ENCODE measurements at regions not wholly inside any gene's neighbourhood (a gene's known extent, or its start where the extent isn't known, plus 50 kb on each side); places are given as distances from the start of the nearest gene placed in this dataset.

DNA sequence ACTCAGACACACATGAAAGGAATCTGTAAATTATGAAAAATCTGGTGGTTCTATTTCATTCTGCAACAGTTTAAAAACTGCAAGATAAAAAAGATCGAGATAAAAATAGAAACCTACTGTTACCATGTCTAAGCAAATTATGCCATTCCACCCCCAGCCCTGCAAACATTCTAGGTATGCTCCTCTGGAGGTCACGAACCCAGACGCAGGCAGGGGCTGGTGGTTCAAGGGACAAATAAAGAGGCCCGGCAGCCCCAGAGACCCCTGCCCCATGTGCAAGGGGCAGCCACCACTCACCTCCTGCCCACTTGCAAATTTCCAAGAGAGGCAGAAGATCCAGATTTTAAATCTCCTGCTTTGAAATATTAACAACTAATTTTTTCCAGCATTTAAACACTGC, 210.5 kb downstream of the ANAPC1 start:
- no peak overlapping the region for H4K8ac ChIP-seq (ENCODE audit: extremely low read depth, insufficient read depth, low read length)
- H2BK20ac ChIP-seq (ENCODE audit: low read length) = no peak overlapping the region
- DNase-seq (ENCODE audit: low read depth in 1 of 2, low spot score in 2 of 2) (no peak), FAIRE-seq (no peak)
- peaks cover 0 to 2% (median 0%) of the 10 kb centered on the region in 4 experiments; a peak in 3 of 7 replicates for H3K4me1 ChIP-seq (replicated peaks in 1 of 4; ENCODE audit: control insufficient read depth in 3 of 4, insufficient read depth in 4 of 4, low read length in 3 of 4)
- WGBS, 2 experiments (ENCODE audit: extremely low coverage in 1 of 2, insufficient coverage in 1 of 2, insufficient read length in 1 of 2, insufficient replicate concordance in 2 of 2, low coverage in 1 of 2, low lambda C conversion rate in 2 of 2, missing lambda C conversion rate in 1 of 2) = 87% methylated on average over 4 of the region's 4 CpGs; no CpG with 5 or more reads in 1 of the 2 experiments
- H2BK15ac ChIP-seq (ENCODE audit: low read length) = no peak overlapping the region
- no peak overlapping the region for H2BK5ac ChIP-seq (ENCODE audit: low read depth, low read length)
- no peak overlapping the region for H3K4me3 ChIP-seq (ENCODE audit: extremely low read depth in 1 of 4, insufficient read depth in 2 of 4, low read depth in 3 of 4, low read length in 4 of 4)
- H3K4me2 ChIP-seq (ENCODE audit: insufficient read depth in 1 of 2, low read depth in 2 of 2, low read length in 2 of 2) = no peak overlapping the region
- H4K5ac ChIP-seq (ENCODE audit: insufficient read length, low read depth, low read length) = no peak overlapping the region
- CTCF ChIA-PET (ENCODE audit: partially characterized antibody) = no interaction called here
- H3K4ac ChIP-seq (replicated peaks; ENCODE audit: insufficient read length, low read depth, low read length) = no peak overlapping the region
- TF ChIP-seq RFX5 (IDR thresholded peaks at IDR 0.05; ENCODE audit: borderline replicate concordance, low read depth, low read length) (no peak), NRF1 (IDR thresholded peaks at IDR 0.05; ENCODE audit: low read depth, low read length) (no peak)
- no peak overlapping the region for H3K18ac ChIP-seq (ENCODE audit: extremely low read depth, low read length)
- no peaks in the 10 kb centered on the region for H3K23me2 ChIP-seq (ENCODE audit: low read depth, low read length)
- H2AFZ ChIP-seq (ENCODE audit: low read length) = no peak overlapping the region
- H3K27me3 ChIP-seq (replicated peaks in 1 of 4; ENCODE audit: control insufficient read depth in 3 of 4, extremely low read depth in 1 of 4, insufficient read depth in 3 of 4, low read length in 3 of 4) = no peaks in the 10 kb centered on the region
- H3K27ac ChIP-seq (ENCODE audit: low read depth, low read length) = no peak overlapping the region
- H3K9ac ChIP-seq (replicated peaks in 1 of 4; ENCODE audit: extremely low read depth in 1 of 4, low read depth in 3 of 4, low read length in 3 of 4) = no peak overlapping the region
- H3K23ac ChIP-seq (ENCODE audit: insufficient read length) = no peak overlapping the region
- no peak overlapping the region for H2BK12ac ChIP-seq (ENCODE audit: low read depth, low read length)
- H4K91ac ChIP-seq (replicated peaks; ENCODE audit: insufficient read length, low read length) = no peak overlapping the region
- H2AK5ac ChIP-seq (ENCODE audit: low read depth, low read length) = no peak overlapping the region
- no peaks in the 10 kb centered on the region for H3K79me2 ChIP-seq (ENCODE audit: control insufficient read depth in 1 of 2, insufficient read depth in 2 of 2, low read length in 2 of 2)
- H3K79me1 ChIP-seq (ENCODE audit: low read depth, low read length) = no peaks in the 10 kb centered on the region
- H3K9me3 ChIP-seq (ENCODE audit: insufficient read depth in 2 of 2, low read depth in 1 of 2, low read length in 1 of 2) = peaks cover 2 to 18% of the 10 kb centered on the region in 2 experiments; a peak in 2 of 4 replicates
- no peak overlapping the region for H3K56ac ChIP-seq (replicated peaks; ENCODE audit: insufficient read length, low read depth, low read length)
- POLR2A ChIA-PET (ENCODE audit: partially characterized antibody) = no interaction called here
- no peaks in the 10 kb centered on the region for H3K36me3 ChIP-seq (ENCODE audit: control insufficient read depth in 2 of 4, insufficient read depth in 4 of 4, low read length in 3 of 4)
- H2BK120ac ChIP-seq (replicated peaks; ENCODE audit: low read depth, low read length) = no peak overlapping the region
- no peaks in the 10 kb centered on the region for H4K20me1 ChIP-seq (replicated peaks in 1 of 2; ENCODE audit: control insufficient read depth in 1 of 2, insufficient read depth in 2 of 2, low read length in 2 of 2)
- H3K14ac ChIP-seq (ENCODE audit: insufficient read length) = no peak overlapping the region

Data from H1 (cell line).